NT2/D1 (cell line): ENCODE measurements at regions not wholly inside any gene's neighbourhood (a gene's known extent, or its start where the extent isn't known, plus 50 kb on each side); places are given as distances from the start of the nearest gene placed in this dataset.

Source experiments
- SUZ12 ChIP-seq: IDR thresholded peaks from 2 replicates; pipeline ENCODE4 v1.6.1; 2011; ENCODE audit not compliant: insufficient read length, insufficient read depth; ENCODE audit errors: extremely low read depth
- YY1 ChIP-seq: IDR thresholded peaks from 2 replicates; pipeline ENCODE4 v1.6.1; 2011; ENCODE audit not compliant: insufficient read length, insufficient read depth
- ZNF274 ChIP-seq: IDR thresholded peaks from 2 replicates; pipeline ENCODE4 v1.6.1; 2011; ENCODE audit warnings: mild to moderate bottlenecking, low read depth, low read length

DNA sequence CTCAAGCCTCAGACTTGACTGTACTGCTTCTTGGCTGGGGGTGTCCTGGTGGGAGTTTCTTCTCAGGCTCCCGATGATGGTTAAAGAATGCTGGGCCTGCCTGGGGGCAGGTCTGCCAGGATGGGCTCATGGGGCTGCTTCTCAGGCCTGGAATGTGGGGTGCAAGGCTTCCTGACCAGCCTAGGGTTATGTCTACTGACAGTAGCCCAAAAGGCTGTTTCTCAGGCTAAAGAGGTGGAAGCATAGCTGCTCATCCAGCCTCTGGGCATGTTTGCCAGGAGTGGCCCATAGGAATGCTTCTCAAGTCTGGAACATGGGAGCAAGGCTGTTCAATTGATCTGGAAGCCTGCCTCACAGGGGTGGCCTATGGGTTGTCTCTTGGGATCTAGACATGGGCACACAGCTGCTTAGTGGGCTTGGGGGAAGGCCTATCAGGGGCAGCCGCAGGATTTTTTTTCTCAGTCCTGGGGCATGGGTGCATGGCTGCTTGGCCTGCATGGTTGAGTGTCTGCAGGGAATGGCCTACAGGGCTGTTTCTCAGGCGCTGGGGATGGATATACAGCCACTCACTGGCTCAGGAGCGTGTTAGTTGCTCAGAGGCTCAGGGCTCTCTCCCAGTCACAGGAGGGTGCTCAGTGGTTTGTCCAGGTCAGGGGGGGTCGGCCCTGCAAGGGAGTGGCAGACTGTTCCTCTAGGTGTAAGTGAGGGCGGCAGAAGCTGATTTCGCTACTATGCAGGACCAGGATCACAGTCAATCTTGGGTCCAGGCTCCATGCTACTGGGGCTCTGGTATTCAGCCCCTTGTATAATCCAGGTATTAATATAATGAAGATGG, 617.3 kb upstream of the REG3G start:
- TF ChIP-seq YY1, result no peak
- TF ChIP-seq ZNF274, result no peak
- no peak for TF ChIP-seq SUZ12
